C4-2B (cell line): ENCODE measurements at regions not wholly inside any gene's neighbourhood (a gene's known extent, or its start where the extent isn't known, plus 50 kb on each side); places are given as distances from the start of the nearest gene placed in this dataset.

Source experiments
- CTCF ChIP-seq: fragments of 450-650 bp; conservative IDR thresholded peaks from 2 replicates; pipeline ENCODE4 v1.5.1; 2017; ENCODE audit warnings: mild to moderate bottlenecking
- ZFX ChIP-seq: fragments of 450-650 bp; IDR thresholded peaks from 2 replicates; pipeline ENCODE4 v1.6.1; 2017

DNA sequence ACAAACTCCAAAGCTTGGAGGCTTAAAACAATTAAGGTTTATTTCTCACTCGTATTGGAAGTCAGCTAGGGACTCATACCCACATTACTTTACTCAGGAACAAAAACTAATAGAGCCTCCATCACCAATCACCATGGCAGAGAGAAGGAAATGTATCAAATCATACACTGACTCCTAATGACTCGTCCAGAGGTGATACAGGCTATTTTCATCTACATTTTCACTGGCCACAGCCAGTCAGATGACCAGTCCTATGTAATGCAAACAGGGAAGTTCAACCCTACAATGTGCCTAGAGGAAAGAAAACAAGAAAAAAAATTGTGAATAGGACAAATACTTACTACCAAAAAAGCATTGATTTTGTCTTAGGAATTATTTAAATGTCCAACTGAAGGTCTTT, 110.3 kb downstream of the SEC16B start:
- TF ChIP-seq CTCF (no peak), ZFX (no peak)
